ENCODE measurements at regions not wholly inside any gene's neighbourhood (a gene's known extent, or its start where the extent isn't known, plus 50 kb on each side); places are given as distances from the start of the nearest gene placed in this dataset.

DNA sequence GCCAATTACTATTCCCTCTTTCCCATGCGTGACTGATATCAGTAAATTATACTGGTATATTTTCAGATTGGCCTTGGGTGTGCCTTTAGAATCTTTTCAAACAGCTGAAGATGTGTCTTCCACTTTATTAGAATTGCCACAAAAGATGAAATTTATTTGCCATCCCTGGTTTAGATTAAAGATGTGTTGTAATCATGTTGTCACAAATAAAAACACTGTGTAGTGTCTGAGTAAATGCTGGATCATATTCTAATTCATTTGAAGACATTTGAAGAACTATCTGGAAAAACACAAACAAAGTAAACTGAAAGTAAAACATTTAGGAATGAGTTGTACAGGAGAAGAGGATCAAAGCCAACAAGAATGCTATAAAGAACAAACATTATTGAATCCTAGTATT is 339.7 kb upstream of the COL8A1 start (continued):
- TF ChIP-seq, protein P1, sequence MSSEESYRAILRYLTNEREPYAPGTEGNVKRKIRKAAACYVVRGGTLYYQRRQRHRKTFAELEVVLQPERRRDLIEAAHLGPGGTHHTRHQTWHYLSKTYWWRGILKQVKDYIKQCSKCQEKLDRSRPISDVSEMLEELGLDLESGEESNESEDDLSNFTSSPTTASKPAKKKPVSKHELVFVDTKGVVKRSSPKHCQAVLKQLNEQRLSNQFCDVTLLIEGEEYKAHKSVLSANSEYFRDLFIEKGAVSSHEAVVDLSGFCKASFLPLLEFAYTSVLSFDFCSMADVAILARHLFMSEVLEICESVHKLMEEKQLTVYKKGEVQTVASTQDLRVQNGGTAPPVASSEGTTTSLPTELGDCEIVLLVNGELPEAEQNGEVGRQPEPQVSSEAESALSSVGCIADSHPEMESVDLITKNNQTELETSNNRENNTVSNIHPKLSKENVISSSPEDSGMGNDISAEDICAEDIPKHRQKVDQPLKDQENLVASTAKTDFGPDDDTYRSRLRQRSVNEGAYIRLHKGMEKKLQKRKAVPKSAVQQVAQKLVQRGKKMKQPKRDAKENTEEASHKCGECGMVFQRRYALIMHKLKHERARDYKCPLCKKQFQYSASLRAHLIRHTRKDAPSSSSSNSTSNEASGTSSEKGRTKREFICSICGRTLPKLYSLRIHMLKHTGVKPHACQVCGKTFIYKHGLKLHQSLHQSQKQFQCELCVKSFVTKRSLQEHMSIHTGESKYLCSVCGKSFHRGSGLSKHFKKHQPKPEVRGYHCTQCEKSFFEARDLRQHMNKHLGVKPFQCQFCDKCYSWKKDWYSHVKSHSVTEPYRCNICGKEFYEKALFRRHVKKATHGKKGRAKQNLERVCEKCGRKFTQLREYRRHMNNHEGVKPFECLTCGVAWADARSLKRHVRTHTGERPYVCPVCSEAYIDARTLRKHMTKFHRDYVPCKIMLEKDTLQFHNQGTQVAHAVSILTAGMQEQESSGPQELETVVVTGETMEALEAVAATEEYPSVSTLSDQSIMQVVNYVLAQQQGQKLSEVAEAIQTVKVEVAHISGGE (CRISPR knock-in tag; IDR thresholded peaks at IDR 0.05), result no peak
- TF ChIP-seq, protein P2, sequence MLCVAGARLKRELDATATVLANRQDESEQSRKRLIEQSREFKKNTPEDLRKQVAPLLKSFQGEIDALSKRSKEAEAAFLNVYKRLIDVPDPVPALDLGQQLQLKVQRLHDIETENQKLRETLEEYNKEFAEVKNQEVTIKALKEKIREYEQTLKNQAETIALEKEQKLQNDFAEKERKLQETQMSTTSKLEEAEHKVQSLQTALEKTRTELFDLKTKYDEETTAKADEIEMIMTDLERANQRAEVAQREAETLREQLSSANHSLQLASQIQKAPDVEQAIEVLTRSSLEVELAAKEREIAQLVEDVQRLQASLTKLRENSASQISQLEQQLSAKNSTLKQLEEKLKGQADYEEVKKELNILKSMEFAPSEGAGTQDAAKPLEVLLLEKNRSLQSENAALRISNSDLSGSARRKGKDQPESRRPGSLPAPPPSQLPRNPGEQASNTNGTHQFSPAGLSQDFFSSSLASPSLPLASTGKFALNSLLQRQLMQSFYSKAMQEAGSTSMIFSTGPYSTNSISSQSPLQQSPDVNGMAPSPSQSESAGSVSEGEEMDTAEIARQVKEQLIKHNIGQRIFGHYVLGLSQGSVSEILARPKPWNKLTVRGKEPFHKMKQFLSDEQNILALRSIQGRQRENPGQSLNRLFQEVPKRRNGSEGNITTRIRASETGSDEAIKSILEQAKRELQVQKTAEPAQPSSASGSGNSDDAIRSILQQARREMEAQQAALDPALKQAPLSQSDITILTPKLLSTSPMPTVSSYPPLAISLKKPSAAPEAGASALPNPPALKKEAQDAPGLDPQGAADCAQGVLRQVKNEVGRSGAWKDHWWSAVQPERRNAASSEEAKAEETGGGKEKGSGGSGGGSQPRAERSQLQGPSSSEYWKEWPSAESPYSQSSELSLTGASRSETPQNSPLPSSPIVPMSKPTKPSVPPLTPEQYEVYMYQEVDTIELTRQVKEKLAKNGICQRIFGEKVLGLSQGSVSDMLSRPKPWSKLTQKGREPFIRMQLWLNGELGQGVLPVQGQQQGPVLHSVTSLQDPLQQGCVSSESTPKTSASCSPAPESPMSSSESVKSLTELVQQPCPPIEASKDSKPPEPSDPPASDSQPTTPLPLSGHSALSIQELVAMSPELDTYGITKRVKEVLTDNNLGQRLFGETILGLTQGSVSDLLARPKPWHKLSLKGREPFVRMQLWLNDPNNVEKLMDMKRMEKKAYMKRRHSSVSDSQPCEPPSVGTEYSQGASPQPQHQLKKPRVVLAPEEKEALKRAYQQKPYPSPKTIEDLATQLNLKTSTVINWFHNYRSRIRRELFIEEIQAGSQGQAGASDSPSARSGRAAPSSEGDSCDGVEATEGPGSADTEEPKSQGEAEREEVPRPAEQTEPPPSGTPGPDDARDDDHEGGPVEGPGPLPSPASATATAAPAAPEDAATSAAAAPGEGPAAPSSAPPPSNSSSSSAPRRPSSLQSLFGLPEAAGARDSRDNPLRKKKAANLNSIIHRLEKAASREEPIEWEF (IDR thresholded peaks at IDR 0.05; ENCODE audit: insufficient replicate concordance, low read depth, low read length), result no peak
- TF ChIP-seq, protein P3, sequence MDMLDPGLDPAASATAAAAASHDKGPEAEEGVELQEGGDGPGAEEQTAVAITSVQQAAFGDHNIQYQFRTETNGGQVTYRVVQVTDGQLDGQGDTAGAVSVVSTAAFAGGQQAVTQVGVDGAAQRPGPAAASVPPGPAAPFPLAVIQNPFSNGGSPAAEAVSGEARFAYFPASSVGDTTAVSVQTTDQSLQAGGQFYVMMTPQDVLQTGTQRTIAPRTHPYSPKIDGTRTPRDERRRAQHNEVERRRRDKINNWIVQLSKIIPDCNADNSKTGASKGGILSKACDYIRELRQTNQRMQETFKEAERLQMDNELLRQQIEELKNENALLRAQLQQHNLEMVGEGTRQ (IDR thresholded peaks at IDR 0.05; ENCODE audit: borderline replicate concordance, low read depth, low read length), result no peak
- TF ChIP-seq, protein P4, sequence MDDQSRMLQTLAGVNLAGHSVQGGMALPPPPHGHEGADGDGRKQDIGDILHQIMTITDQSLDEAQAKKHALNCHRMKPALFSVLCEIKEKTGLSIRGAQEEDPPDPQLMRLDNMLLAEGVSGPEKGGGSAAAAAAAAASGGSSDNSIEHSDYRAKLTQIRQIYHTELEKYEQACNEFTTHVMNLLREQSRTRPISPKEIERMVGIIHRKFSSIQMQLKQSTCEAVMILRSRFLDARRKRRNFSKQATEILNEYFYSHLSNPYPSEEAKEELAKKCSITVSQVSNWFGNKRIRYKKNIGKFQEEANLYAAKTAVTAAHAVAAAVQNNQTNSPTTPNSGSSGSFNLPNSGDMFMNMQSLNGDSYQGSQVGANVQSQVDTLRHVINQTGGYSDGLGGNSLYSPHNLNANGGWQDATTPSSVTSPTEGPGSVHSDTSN (IDR thresholded peaks at IDR 0.05; ENCODE audit: insufficient replicate concordance, low read depth, low read length), result no peak
- TF ChIP-seq, protein P5, sequence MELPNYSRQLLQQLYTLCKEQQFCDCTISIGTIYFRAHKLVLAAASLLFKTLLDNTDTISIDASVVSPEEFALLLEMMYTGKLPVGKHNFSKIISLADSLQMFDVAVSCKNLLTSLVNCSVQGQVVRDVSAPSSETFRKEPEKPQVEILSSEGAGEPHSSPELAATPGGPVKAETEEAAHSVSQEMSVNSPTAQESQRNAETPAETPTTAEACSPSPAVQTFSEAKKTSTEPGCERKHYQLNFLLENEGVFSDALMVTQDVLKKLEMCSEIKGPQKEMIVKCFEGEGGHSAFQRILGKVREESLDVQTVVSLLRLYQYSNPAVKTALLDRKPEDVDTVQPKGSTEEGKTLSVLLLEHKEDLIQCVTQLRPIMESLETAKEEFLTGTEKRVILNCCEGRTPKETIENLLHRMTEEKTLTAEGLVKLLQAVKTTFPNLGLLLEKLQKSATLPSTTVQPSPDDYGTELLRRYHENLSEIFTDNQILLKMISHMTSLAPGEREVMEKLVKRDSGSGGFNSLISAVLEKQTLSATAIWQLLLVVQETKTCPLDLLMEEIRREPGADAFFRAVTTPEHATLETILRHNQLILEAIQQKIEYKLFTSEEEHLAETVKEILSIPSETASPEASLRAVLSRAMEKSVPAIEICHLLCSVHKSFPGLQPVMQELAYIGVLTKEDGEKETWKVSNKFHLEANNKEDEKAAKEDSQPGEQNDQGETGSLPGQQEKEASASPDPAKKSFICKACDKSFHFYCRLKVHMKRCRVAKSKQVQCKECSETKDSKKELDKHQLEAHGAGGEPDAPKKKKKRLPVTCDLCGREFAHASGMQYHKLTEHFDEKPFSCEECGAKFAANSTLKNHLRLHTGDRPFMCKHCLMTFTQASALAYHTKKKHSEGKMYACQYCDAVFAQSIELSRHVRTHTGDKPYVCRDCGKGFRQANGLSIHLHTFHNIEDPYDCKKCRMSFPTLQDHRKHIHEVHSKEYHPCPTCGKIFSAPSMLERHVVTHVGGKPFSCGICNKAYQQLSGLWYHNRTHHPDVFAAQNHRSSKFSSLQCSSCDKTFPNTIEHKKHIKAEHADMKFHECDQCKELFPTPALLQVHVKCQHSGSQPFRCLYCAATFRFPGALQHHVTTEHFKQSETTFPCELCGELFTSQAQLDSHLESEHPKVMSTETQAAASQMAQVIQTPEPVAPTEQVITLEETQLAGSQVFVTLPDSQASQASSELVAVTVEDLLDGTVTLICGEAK (IDR thresholded peaks at IDR 0.05; ENCODE audit: borderline replicate concordance), result no peak
- TF ChIP-seq RELA (IDR thresholded peaks at IDR 0.05; ENCODE audit: borderline replicate concordance, partially characterized antibody) (no peak), RUNX3 (IDR thresholded peaks at IDR 0.05; ENCODE audit: low read length) (no peak), RCOR1 (conservative IDR thresholded peaks at IDR 0.05; ENCODE audit: low read depth, low read length) (no peak), ZSCAN29 (IDR thresholded peaks at IDR 0.05) (no peak)
